AG08395 (cell line): ENCODE measurements at regions not wholly inside any gene's neighbourhood (a gene's known extent, or its start where the extent isn't known, plus 50 kb on each side); places are given as distances from the start of the nearest gene placed in this dataset.
"Not testable (repeated sequence)": the region's sequence is repeated elsewhere in the genome, so short reads cannot be mapped to it uniquely, and the experiment has no call there.

ENCODE experiments used
- DNase-seq: peaks from one replicate; pipeline ENCODE4 v3.0.0; 2012; ENCODE audit warnings: mixed read lengths, low spot score

GRCh38 chr6:49370518-49370917 is 92.5 kb downstream of the MMUT start:
- DNase-seq: no peak

GRCh38 chr6:49366539-49366938 is 96.5 kb downstream of the MMUT start:
- DNase-seq: no peak

GRCh38 chr6:49348561-49348960 is 114.5 kb downstream of the MMUT start:
- no peak for DNase-seq

DNA sequence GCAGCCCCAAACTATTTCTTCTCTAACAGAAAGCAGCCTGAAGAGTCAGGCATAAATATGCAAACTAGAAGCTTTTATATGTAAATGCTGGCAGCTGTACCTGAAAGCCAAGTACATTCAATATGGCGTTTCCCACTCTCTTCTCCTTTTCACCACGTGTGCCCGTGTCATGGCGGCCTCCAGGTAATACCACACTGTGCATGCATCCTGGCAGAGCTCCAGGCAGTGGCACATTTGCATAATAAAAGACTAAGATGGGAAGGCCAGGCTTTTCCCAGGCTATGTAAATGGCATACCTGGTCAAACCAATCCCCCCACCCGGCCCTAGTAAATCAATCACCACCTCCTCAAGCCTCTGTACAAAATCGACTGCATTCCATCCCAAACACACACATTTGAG is 120.6 kb downstream of the MMUT start:
- no peak for DNase-seq

DNA sequence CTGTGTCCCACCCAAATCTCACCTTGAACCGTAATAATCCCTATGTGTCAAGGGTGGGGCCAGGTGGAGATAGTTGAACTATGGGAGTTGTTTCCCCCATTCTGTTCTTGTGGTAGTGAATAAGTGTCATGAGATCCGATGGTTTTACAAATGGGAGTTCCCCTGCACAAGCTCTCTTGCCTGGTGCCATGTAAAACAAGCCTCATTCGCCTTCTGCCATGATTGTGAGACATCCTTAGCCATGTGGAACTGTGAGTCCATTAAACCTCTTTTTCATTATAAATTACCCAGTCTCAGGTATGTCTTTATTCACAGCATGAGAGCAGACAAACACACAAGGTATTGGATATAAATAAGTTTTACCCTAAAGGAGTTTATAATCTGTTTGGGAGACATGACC is 121.2 kb downstream of the MMUT start:
- no peak for DNase-seq

GRCh38 chr6:49339096-49339495 is 124.0 kb downstream of the MMUT start:
- no peak for DNase-seq

DNA sequence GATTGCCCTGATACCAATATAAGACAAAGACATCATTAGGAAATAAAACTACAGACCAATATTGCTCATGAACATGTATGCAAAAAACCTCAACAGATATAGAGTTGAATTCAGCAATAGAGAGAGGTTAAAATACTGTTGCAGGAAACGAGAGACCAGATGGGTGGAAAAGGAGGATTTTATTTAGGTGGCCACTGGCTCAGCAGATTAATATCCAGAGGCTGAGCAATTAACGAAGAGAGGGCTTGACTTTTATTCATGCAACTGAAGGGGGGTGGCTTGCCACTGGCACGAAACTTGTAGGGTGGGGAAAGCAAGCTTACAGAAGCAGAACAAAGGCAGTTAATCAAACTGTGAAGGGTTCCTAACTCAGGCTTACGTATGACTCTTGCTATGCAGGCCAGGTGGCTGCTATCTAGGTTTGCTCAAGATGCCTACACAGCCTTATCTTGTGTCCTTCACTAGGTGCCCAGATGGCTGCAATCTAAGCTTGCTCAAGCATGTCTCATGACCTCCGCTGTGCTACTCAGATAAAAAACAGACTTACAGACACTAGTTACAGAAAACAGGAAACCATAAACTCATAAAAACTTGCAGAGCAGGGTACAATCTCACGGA is 126.4 kb downstream of the MMUT start:
- no peak for DNase-seq

GRCh38 chr6:49333345-49334125 is 129.5 kb downstream of the MMUT start:
- no peak for DNase-seq

GRCh38 chr6:49332781-49333180 is 130.3 kb downstream of the MMUT start:
- DNase-seq: no peak

DNA sequence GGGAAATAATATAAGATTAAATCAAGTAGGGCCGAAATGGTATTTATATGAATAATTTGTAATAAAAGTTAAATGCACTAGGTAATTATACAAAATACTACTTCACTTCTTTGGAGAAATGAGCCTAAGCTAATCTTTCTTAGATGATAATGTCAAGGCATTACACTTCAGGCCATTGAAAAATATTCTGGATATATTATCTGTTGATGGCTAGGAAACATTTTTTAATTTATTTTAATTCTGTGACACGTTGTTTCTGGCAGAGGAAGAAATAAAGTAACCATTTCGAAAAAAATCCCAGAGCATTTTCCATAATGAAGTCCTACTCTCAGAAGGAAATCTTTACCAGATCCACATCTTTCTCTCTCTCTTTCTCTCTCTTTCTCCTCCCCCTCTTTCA is 133.9 kb downstream of the MMUT start:
- DNase-seq: no peak

DNA sequence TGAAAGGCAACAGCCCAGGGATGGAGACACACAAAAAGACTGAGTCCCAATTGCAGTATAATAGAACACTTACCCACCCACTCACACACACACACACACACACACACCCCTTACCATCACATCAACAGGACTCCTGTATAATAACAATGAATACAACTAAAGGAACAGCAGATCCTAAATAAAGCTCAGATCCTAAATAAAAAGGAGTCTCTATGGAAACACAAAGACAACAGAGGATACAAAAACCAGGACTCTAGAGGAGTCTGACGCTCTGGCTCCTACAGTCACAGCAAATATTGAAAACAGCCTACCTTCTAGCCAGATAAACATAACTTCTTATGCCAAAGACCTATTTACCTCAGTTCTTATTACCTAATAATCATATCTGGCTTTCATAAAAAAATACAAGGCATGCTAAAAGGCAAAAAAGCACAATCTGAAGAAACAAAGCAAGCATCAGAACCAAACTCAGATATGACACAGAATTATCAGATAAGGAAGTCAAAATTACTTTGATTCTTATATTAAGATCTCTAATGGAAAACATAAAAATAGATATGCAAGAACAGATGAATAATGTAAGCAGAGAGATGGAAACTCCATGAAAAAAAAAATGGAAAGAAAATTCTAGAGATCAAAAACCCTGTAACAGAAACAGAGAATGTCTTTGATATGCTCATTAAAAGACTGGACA is 134.9 kb downstream of the MMUT start:
- DNase-seq: no peak

GRCh38 chr6:49327571-49327970 is 135.5 kb downstream of the MMUT start:
- no peak for DNase-seq

DNA sequence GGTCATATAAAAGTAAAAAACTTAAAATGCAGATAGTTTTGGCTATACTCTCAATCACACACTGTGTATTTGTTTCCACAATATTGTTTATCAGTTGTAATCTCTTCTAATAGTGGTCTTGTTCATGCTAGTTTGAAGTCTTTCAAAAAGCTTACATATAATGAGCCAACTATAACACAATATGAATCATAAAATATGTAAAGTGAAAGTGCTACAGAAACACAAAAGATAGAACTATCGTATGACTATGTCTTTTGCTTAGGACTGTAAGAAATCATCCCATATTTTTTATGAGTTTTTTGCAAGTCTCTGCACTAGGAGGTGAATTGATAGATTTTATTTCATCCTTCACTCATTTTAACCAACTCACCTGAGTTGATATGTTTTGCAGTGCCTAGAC is 136.0 kb downstream of the MMUT start:
- no peak for DNase-seq

- DNase-seq: peak; percentile 6
Measured at GRCh38 chr6:49326347-49326746, 136.7 kb downstream of the MMUT start.

DNA sequence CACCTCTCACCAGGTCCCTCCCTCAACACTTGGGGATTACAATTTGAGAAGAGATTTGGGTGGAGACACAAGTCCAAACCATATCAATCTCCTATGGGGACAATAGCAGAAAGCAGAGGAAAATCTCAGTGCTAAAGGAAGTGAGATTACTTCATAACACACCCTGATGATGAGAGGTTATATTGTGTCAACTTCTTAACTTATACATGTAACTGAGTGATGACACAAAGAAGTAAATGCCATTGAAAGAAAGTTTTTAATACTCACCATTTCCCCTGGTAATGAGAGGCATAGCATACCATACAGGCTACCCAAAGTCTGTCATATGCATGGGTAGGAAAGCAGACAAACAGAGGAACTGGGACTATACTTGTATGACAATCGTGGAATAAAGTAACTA is 137.2 kb downstream of the MMUT start:
- DNase-seq: no peak

- DNase-seq: no peak
Measured at GRCh38 chr6:49322861-49323260, 140.2 kb downstream of the MMUT start.

GRCh38 chr6:49321561-49322072 is 141.4 kb downstream of the MMUT start:
- no peak for DNase-seq

GRCh38 chr6:49305010-49305409 is 158.0 kb downstream of the MMUT start:
- no peak for DNase-seq

GRCh38 chr6:49304393-49304792 is 158.7 kb downstream of the MMUT start:
- not testable (repeated sequence) for DNase-seq

DNA sequence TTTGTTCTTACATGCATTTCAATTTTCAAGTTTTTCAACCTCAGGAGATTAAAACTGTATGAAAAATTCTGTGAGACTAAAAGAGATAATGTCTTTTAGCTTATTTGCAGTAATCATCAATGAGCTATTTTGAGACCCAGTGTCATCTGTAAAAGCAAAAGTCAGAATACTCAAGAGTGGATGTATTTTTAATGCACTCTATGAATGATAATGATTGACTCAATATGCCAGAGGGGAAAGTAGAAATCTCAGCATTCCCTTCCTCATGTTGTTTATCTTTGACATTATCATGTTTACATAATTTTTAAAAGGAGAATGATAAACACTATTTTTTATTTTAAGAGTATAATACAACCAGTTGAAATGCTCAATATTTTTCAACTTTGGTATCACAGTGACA is 162.1 kb downstream of the MMUT start:
- no peak for DNase-seq

DNA sequence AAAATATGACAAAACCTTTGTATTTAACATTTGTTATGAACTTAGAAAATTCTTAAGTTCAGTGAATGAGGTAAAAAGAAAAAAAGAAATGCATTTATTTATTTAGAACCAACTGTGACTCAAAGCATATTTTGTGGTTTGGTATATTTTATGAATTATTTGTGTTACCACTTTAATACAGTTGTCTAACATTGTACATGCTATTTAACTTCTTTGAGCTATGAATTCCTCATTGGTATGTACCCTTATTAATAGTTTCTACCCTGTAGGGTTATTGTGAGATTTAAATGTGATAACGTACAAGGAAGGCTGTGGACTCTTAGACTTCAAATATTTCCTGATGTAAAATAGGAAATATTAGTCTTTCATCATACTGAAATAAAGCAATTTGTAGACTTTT is 162.6 kb downstream of the MMUT start:
- DNase-seq: no peak

DNA sequence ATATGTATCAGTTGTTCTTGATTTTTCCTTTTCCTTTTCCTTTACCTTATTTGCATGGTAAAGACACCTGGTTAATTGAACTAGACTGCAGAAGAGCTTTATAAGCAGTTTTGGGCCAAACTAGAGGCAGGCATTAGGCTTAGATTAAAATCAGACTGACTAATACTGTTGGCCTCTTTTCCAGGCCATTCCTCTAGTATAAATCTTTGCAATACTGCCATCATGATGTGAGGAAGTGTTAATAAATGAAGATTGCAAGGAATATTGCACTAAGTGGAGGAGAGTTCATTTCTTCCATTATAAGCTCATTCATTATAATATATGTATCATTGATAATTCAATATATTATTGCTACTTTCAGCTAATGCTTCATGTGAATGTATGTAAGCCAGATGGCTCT is 163.8 kb downstream of the MMUT start:
- DNase-seq: no peak

DNA sequence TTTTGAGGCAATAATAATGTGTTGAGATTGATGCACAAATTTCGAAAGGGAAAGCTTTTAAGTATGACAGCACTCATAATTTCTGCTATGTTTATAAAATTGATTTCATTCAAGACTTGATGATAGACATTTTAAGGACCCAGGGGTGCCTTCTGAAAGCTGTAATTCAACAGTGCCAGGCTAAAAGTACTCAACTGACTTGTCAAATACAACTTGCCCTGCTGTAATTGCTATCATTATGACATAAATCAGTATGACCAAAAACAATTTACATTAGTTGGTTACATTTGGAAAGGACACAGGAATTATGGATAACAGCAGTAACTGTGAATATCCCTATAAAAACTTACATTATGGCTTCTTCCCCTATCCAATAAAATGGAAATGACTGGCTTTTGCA is 178.9 kb downstream of the MMUT start:
- DNase-seq: no peak
